ENCODE measurements at regions not wholly inside any gene's neighbourhood (a gene's known extent, or its start where the extent isn't known, plus 50 kb on each side); places are given as distances from the start of the nearest gene placed in this dataset.

- no peak for DNase-seq
Observed at GRCh38 chr10:54940418-54940817, 139.4 kb upstream of the PCDH15 start.

- DNase-seq: no peak
Observed at GRCh38 chr10:54914049-54914448, 113.0 kb upstream of the PCDH15 start.

- no peak for DNase-seq
Observed at GRCh38 chr10:54909165-54909564, 108.1 kb upstream of the PCDH15 start.

- DNase-seq: no peak
Observed at GRCh38 chr10:54908019-54908418, 107.0 kb upstream of the PCDH15 start.

GRCh38 chr10:54906940-54907339 is 105.9 kb upstream of the PCDH15 start:
- no peak for DNase-seq

GRCh38 chr10:54905578-54906192 is 104.7 kb upstream of the PCDH15 start:
- DNase-seq: no peak

- no peak for DNase-seq
Observed at GRCh38 chr10:54904833-54905232, 103.8 kb upstream of the PCDH15 start.

- DNase-seq: no peak
Observed at GRCh38 chr10:54903745-54904144, 102.7 kb upstream of the PCDH15 start.

GRCh38 chr10:54900584-54900983 is 99.6 kb upstream of the PCDH15 start:
- DNase-seq: no peak

- peak in 2 of 4 experiments; percentile 1 to 3 for DNase-seq
Observed at GRCh38 chr10:54880996-54881395, 80.0 kb upstream of the PCDH15 start.

GRCh38 chr10:54869022-54869421 is 68.0 kb upstream of the PCDH15 start:
- DNase-seq: no peak

GRCh38 chr10:54866666-54867065 is 65.6 kb upstream of the PCDH15 start:
- DNase-seq: no peak

GRCh38 chr10:54854843-54855242 is 53.8 kb upstream of the PCDH15 start:
- DNase-seq: no peak

- DNase-seq: no peak
Observed at GRCh38 chr10:54854389-54854788, 53.4 kb upstream of the PCDH15 start.

- no peak for DNase-seq
Observed at GRCh38 chr10:54853883-54854282, 52.9 kb upstream of the PCDH15 start.

Measured in suppressor macrophage (primary cell).